ENCODE measurements at regions not wholly inside any gene's neighbourhood (a gene's known extent, or its start where the extent isn't known, plus 50 kb on each side); places are given as distances from the start of the nearest gene placed in this dataset.
"Not testable (repeated sequence)": the region's sequence is repeated elsewhere in the genome, so short reads cannot be mapped to it uniquely, and the experiment has no call there.

GRCh38 chrX:63258144-63258543 lies 93.0 kb downstream of the SPIN4 start:
- no peaks in the 10 kb centered on the region for H3K27me3 ChIP-seq
- 50 to 61% methylated on average over 1 of the region's 1 CpG for WGBS, 2 donors
- DNase-seq (no peak), ATAC-seq (no peak)
- H3K9me3 ChIP-seq, result peaks cover 0 to 10% (median 0%) of the 10 kb centered on the region in 11 donors
- H3K36me3 ChIP-seq, result no peaks in the 10 kb centered on the region
- no peak overlapping the region for H3K4me3 ChIP-seq
- TF ChIP-seq CTCF (IDR thresholded peaks at IDR 0.05), result no peak
- intact Hi-C loops (cut with DNase I), result no loop called here
- H3K4me1 ChIP-seq, result no peaks in the 10 kb centered on the region
- no peak overlapping the region for H3K27ac ChIP-seq

GRCh38 chrX:63250253-63250868 lies 100.8 kb downstream of the SPIN4 start:
- no peaks in the 10 kb centered on the region for H3K4me1 ChIP-seq
- ATAC-seq (peak in 7 of 8 donors; percentile 43 to 87 (median 69)), DNase-seq (peak in 1 of 2 donors; percentile 56)
- WGBS, 2 donors, result 32 to 33% methylated on average over 3 of the region's 3 CpGs
- intact Hi-C loops (cut with DNase I), result no loop called here
- H3K27ac ChIP-seq, result no peak overlapping the region
- no peaks in the 10 kb centered on the region for H3K9me3 ChIP-seq
- H3K4me3 ChIP-seq, result no peak overlapping the region
- no peaks in the 10 kb centered on the region for H3K27me3 ChIP-seq
- peak; percentile 53 to 93 (median 86) for TF ChIP-seq CTCF (IDR thresholded peaks at IDR 0.05)
- no peaks in the 10 kb centered on the region for H3K36me3 ChIP-seq

- intact Hi-C loops (cut with DNase I), result not testable (repeated sequence)
Measured at GRCh38 chrX:63242689-63243088, 108.4 kb downstream of the SPIN4 start.

GRCh38 chrX:63235963-63236362 lies 115.2 kb downstream of the SPIN4 start:
- H3K4me1 ChIP-seq; H3K4me3 ChIP-seq; H3K27ac ChIP-seq; H3K27me3 ChIP-seq; H3K9me3 ChIP-seq; DNase-seq; intact Hi-C loops (cut with DNase I); ATAC-seq; H3K36me3 ChIP-seq: not testable (repeated sequence)
- WGBS, 2 donors, result no CpG with 5 or more reads among the region's 2 CpGs

More at GRCh38 chrX:63242689-63243088, 108.4 kb downstream of the SPIN4 start:
- not testable (repeated sequence) for DNase-seq, H3K4me3 ChIP-seq, H3K9me3 ChIP-seq, H3K36me3 ChIP-seq, H3K27ac ChIP-seq, H3K27me3 ChIP-seq, ATAC-seq, H3K4me1 ChIP-seq
- no CpG with 5 or more reads among the region's 2 CpGs for WGBS, 2 donors

- H3K4me3 ChIP-seq; H3K27me3 ChIP-seq; H3K9me3 ChIP-seq; ATAC-seq; H3K4me1 ChIP-seq; DNase-seq; H3K27ac ChIP-seq; intact Hi-C loops (cut with DNase I); H3K36me3 ChIP-seq: not testable (repeated sequence)
- whole genome bisulfite sequencing, 2 donors, result no CpG with 5 or more reads among the region's 10 CpGs
Measured at GRCh38 chrX:63233013-63233412, 118.1 kb downstream of the SPIN4 start.

GRCh38 chrX:63218202-63218601 lies 132.9 kb downstream of the SPIN4 start:
- ATAC-seq; H3K4me1 ChIP-seq; DNase-seq; H3K9me3 ChIP-seq; H3K36me3 ChIP-seq; H3K27ac ChIP-seq; intact Hi-C loops (cut with DNase I); H3K4me3 ChIP-seq; H3K27me3 ChIP-seq: not testable (repeated sequence)
- WGBS, 2 donors, result no CpG with 5 or more reads among the region's 1 CpG

- H3K27me3 ChIP-seq; intact Hi-C loops (cut with DNase I); DNase-seq; H3K36me3 ChIP-seq; H3K4me1 ChIP-seq; ATAC-seq; H3K4me3 ChIP-seq; H3K27ac ChIP-seq; H3K9me3 ChIP-seq: not testable (repeated sequence)
- WGBS, 2 donors, result no CpG with 5 or more reads among the region's 1 CpG
Measured at GRCh38 chrX:63217549-63217948, 133.6 kb downstream of the SPIN4 start.

GRCh38 chrX:63209645-63210044 lies 141.5 kb downstream of the SPIN4 start:
- H3K27me3 ChIP-seq; H3K9me3 ChIP-seq; intact Hi-C loops (cut with DNase I); H3K27ac ChIP-seq; H3K4me3 ChIP-seq; H3K36me3 ChIP-seq; DNase-seq; H3K4me1 ChIP-seq: not testable (repeated sequence)
- peak in 2 of 8 donors; percentile 25 to 41 for ATAC-seq
- no CpG with 5 or more reads among the region's 1 CpG for WGBS, 2 donors

GRCh38 chrX:63209128-63209527 lies 142.0 kb downstream of the SPIN4 start:
- ATAC-seq; H3K36me3 ChIP-seq; DNase-seq; H3K9me3 ChIP-seq; H3K27ac ChIP-seq; intact Hi-C loops (cut with DNase I); H3K27me3 ChIP-seq; H3K4me3 ChIP-seq; H3K4me1 ChIP-seq: not testable (repeated sequence)
- no CpG with 5 or more reads among the region's 4 CpGs for WGBS, 2 donors

All from heart right ventricle (tissue), 16 donors.